Pulmonary artery endothelial cell (primary cell): ENCODE measurements at regions not wholly inside any gene's neighbourhood (a gene's known extent, or its start where the extent isn't known, plus 50 kb on each side); places are given as distances from the start of the nearest gene placed in this dataset.

ENCODE experiments used
- DNase-seq: peaks from one replicate; pipeline ENCODE4 v3.0.0-alpha.2; 2011; ENCODE audit warnings: low read depth, low spot score

DNA sequence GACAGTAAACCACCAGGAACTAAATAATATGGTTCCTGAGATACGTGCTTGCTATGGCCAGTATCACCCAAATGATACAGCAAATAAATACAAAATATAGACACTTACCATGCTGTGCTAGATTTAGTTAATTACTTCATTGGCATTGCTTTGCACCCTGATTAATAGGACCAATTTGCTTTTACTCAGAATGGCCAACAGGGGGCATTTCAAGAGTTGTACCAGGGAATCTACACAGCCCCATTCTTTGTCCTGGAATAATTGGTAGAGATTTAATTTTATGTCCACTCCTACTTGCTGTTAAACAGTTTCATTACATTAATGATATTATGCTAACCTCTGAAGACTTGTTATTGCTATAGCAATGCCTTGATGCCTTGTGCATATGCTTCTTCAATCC is 280.8 kb downstream of the RERGL start:
- no peak for DNase-seq

DNA sequence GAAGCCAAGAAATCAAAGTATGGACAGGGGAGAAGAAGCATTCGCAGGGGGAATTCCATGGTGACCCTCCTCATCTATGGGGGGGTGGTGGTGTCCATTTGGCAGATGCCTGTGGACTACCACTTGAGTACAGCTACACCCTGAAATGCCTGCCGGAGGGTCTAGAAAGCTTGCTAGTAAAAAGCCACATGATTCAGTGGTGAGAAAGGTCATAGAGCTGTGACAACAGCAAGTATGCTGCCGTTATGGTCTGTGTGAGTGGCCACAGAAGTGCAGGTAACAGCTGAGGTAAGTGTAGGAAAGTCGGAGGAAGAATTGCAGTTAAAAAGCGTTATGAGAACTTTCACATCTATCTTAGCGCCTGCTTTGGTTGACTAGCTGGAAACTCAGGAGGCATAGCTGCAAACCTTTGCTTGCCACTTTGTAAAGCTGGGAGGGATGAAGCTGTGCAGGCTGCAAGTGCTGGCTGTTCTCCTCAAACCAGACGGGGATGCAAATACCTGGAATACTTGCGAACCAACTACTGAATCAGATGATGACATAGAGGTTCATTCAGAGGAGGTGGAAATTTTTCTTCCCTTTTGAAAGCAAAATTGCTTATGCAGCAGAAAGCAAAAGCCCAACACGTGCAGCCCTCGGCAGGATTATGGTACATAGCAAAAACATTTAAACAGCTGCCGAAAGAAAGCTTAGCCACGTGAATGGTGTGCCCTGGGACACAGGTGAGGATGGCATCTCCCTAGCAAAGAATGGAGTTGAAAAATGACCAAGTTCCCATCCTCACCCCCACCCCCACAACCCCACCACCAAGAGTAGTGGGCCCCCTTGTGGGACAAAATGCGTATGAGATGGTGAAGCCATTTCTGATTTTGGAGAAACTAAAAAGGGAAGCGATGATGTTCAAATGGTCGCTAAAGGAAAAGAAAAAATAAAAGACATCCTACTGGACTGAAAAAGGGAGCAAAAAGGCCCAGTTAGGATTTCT is 287.0 kb downstream of the RERGL start:
- no peak for DNase-seq

DNA sequence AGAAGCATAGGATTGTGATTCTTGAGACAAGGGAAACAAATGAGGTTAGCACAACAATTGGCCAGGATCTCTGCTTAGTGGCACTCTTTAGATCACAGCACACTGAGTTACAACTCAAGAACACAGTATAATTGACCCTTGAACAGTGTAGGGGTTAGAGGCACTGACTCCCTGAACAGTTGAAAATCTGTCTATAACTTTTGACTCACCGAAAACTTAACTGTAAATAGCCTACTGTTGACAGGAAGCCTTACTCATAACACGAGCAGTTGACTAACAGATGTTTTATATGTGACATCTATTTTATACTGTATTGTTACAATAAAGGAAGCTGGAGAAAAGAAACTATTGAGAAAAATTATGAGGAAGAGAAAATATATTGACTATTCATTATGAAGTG is 296.1 kb downstream of the RERGL start:
- DNase-seq: no peak

DNA sequence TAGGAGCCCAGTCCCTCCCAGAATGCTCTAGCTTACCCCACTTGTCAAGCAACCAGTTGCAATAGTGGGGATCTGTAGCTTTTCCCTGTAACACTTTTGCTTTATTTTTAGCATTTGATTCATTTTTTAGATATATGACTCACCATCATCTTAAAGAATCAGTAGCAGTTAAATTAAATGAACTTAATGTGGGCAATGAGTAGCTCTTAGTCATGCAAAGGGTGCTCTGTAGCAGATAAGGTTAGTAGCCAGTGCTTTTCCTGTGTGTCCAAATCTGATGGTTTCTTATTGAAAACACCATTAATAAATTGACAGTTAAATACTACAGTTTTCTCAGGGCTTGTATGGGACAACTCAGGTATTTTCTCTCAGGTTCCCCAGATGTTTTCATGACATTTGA is 311.8 kb downstream of the RERGL start:
- DNase-seq: no peak

DNA sequence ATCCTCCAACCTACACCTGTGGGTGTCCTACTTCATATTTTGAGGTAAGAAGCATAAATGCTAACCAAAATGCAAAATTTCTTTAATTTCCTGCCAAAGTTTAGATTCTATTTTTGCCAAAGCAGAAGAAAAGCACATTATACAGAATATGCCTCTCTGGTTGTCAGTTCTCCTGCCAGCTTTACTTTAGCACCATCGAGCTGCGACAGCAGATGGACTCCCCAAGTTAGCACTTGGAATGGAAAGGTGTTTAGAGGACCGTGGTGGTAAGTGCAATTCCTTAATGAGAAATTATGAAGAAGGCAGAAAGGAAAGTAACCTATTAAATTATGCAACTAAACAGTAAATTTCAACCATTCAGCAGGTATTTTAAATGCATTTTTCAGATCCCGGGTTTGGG is 326.6 kb downstream of the RERGL start:
- no peak for DNase-seq

DNA sequence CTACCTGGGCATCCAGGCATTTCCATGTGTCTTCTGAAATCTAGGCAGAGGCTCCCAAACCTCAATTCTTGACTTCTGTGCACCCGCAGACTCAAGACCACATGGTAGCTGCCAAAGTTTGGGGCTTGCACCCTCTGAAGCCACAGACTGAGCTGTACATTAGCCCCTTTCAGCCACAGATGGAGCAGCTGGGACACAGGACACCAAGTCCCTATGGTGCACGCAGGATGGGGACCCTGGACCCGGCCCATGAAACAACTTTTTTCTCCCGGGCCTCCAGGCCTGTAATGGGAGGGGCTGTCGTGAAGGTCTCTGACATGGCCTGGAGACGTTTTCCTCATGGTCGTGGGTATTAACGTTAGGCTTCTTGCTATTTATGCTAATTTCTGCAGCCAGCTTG is 330.0 kb downstream of the RERGL start:
- DNase-seq: no peak
